GM04504 (cell line): ENCODE measurements at regions not wholly inside any gene's neighbourhood (a gene's known extent, or its start where the extent isn't known, plus 50 kb on each side); places are given as distances from the start of the nearest gene placed in this dataset.
"Not testable (repeated sequence)": the region's sequence is repeated elsewhere in the genome, so short reads cannot be mapped to it uniquely, and the experiment has no call there.

Source experiments
- DNase-seq: peaks from one replicate; pipeline ENCODE4 v3.0.0-alpha.2; 2012; ENCODE audit warnings: low read depth

- no peak for DNase-seq
Observed at GRCh38 chr5:109990723-109991359, 301.1 kb downstream of the MAN2A1 start.

GRCh38 chr5:109992264-109992915, 302.7 kb downstream of the MAN2A1 start:
- no peak for DNase-seq

GRCh38 chr5:109994135-109994534, 304.4 kb downstream of the MAN2A1 start:
- no peak for DNase-seq

GRCh38 chr5:109996246-109996645, 306.5 kb downstream of the MAN2A1 start:
- DNase-seq, result no peak

GRCh38 chr5:109997161-109997560, 307.4 kb downstream of the MAN2A1 start:
- DNase-seq, result no peak

- DNase-seq, result no peak
Observed at GRCh38 chr5:109998208-109998607, 308.5 kb downstream of the MAN2A1 start.

GRCh38 chr5:109998726-109999125, 309.0 kb downstream of the MAN2A1 start:
- DNase-seq, result no peak

GRCh38 chr5:110001648-110002047, 311.9 kb downstream of the MAN2A1 start:
- no peak for DNase-seq

- no peak for DNase-seq
Observed at GRCh38 chr5:110002652-110003051, 312.9 kb downstream of the MAN2A1 start.

GRCh38 chr5:110005907-110006562, 316.3 kb downstream of the MAN2A1 start:
- not testable (repeated sequence) for DNase-seq

- no peak for DNase-seq
Observed at GRCh38 chr5:110007101-110007500, 317.4 kb downstream of the MAN2A1 start.

- no peak for DNase-seq
Observed at GRCh38 chr5:110008131-110008530, 318.4 kb downstream of the MAN2A1 start.

- no peak for DNase-seq
Observed at GRCh38 chr5:110012145-110012544, 322.4 kb downstream of the MAN2A1 start.

- DNase-seq, result no peak
Observed at GRCh38 chr5:110013017-110013416, 323.3 kb downstream of the MAN2A1 start.

GRCh38 chr5:110017854-110018253, 328.1 kb downstream of the MAN2A1 start:
- no peak for DNase-seq

GRCh38 chr5:110018509-110018908, 328.8 kb downstream of the MAN2A1 start:
- DNase-seq, result no peak

- no peak for DNase-seq
Observed at GRCh38 chr5:110019119-110019518, 329.4 kb downstream of the MAN2A1 start.

GRCh38 chr5:110019780-110020179, 330.1 kb downstream of the MAN2A1 start:
- no peak for DNase-seq

GRCh38 chr5:110021251-110021650, 331.5 kb downstream of the MAN2A1 start:
- no peak for DNase-seq

- no peak for DNase-seq
Observed at GRCh38 chr5:110025160-110025559, 335.4 kb downstream of the MAN2A1 start.

- no peak for DNase-seq
Observed at GRCh38 chr5:110027527-110028322, 338.0 kb downstream of the MAN2A1 start.

GRCh38 chr5:110031402-110032140, 341.8 kb downstream of the MAN2A1 start:
- DNase-seq, result no peak
